ENCODE measurements at regions not wholly inside any gene's neighbourhood (a gene's known extent, or its start where the extent isn't known, plus 50 kb on each side); places are given as distances from the start of the nearest gene placed in this dataset.
A peak's percentile ranks its signal among the peaks of the same experiment; 100 is the strongest.

DNA sequence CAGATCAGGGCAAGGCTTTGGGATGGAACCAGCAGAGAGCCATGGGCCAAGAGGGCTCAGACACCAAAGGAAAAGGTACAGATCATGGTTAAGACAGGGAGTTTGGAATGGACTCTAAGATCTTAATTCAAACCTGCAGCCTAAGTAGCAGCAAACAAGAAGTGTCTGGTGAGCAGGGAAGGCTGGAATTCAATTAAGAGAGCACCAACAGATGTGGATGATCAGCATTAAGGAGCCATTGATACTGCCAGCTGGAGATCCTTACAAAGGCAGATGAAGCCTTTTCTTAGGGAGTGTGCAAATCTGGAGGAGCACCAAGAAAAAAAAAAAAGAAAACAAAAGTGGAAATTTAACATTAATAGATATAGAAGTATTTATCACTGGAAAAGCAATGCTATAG is 516.8 kb downstream of the RASEF start:
- no peak overlapping the region for H3K4me3 Mint-ChIP-seq
- Histone ChIP-seq H3K4me1 (peaks cover 14% of the 10 kb centered on the region), H2AFZ (replicated peaks) (no peak overlapping the region), H3K27ac (peak overlapping the region; percentile 29), H4K20me1 (ENCODE audit: low read depth) (no peaks in the 10 kb centered on the region), H3K79me2 (ENCODE audit: low read depth) (no peaks in the 10 kb centered on the region), H3K9me3 (ENCODE audit: low read depth) (no peaks in the 10 kb centered on the region), H3F3A (ENCODE audit: low read depth) (peaks cover 6% of the 10 kb centered on the region), H3K27me3 (no peaks in the 10 kb centered on the region), H3K36me3 (no peaks in the 10 kb centered on the region), H3K4me3 (no peak overlapping the region), H3K4me2 (peak overlapping the region; percentile 15), H3K9ac (no peak overlapping the region)
- no peaks in the 10 kb centered on the region for H3K36me3 Mint-ChIP-seq
- H3K27ac Mint-ChIP-seq: no peak overlapping the region
- TF ChIP-seq EZH2phosphoT487 (IDR thresholded peaks at IDR 0.05) (no peak), EZH2 (IDR thresholded peaks at IDR 0.05) (no peak)
- TF ChIP-seq, protein P1, sequence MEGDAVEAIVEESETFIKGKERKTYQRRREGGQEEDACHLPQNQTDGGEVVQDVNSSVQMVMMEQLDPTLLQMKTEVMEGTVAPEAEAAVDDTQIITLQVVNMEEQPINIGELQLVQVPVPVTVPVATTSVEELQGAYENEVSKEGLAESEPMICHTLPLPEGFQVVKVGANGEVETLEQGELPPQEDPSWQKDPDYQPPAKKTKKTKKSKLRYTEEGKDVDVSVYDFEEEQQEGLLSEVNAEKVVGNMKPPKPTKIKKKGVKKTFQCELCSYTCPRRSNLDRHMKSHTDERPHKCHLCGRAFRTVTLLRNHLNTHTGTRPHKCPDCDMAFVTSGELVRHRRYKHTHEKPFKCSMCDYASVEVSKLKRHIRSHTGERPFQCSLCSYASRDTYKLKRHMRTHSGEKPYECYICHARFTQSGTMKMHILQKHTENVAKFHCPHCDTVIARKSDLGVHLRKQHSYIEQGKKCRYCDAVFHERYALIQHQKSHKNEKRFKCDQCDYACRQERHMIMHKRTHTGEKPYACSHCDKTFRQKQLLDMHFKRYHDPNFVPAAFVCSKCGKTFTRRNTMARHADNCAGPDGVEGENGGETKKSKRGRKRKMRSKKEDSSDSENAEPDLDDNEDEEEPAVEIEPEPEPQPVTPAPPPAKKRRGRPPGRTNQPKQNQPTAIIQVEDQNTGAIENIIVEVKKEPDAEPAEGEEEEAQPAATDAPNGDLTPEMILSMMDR (IDR thresholded peaks at IDR 0.05): no peak
- DNase-seq (ENCODE audit: low spot score): peak; percentile 54
- H3K27me3 Mint-ChIP-seq (ENCODE audit: insufficient read depth, low read depth): no peaks in the 10 kb centered on the region
- peaks cover 3% of the 10 kb centered on the region for H3K9me3 Mint-ChIP-seq
- peaks cover 16% of the 10 kb centered on the region for H3K4me1 Mint-ChIP-seq

- H3K27ac ChIP-seq: no peak overlapping the region
- H4K20me1 ChIP-seq (ENCODE audit: low read depth): no peaks in the 10 kb centered on the region
- no peaks in the 10 kb centered on the region for H3K36me3 ChIP-seq
- H2AFZ ChIP-seq (replicated peaks): no peak overlapping the region
- H3K4me2 ChIP-seq: no peak overlapping the region
- no peaks in the 10 kb centered on the region for H3K79me2 ChIP-seq (ENCODE audit: low read depth)
- H3K9me3 Mint-ChIP-seq: peaks cover 3% of the 10 kb centered on the region
- H3K9ac ChIP-seq: no peak overlapping the region
- no peaks in the 10 kb centered on the region for H3K9me3 ChIP-seq (ENCODE audit: low read depth)
- H3K4me1 Mint-ChIP-seq: peaks cover 16% of the 10 kb centered on the region
- H3K27ac Mint-ChIP-seq: no peak overlapping the region
- peaks cover 14% of the 10 kb centered on the region for H3K4me1 ChIP-seq
- no peaks in the 10 kb centered on the region for H3K27me3 ChIP-seq
- peaks cover 6% of the 10 kb centered on the region for H3F3A ChIP-seq (ENCODE audit: low read depth)
- no peak overlapping the region for H3K4me3 ChIP-seq
- H3K27me3 Mint-ChIP-seq (ENCODE audit: insufficient read depth, low read depth): no peaks in the 10 kb centered on the region
- TF ChIP-seq EZH2phosphoT487 (IDR thresholded peaks at IDR 0.05): no peak
- TF ChIP-seq, protein P1 (IDR thresholded peaks at IDR 0.05): no peak
- no peak for TF ChIP-seq EZH2 (IDR thresholded peaks at IDR 0.05)
- no peak overlapping the region for H3K4me3 Mint-ChIP-seq
- H3K36me3 Mint-ChIP-seq: no peaks in the 10 kb centered on the region
- no peak for DNase-seq (ENCODE audit: low spot score)
Measured at GRCh38 chr9:82547995-82548394, 514.9 kb downstream of the RASEF start.

GRCh38 chr9:82549174-82549821 is 513.6 kb downstream of the RASEF start:
- H3K27ac Mint-ChIP-seq: no peak overlapping the region
- Histone ChIP-seq H2AFZ (replicated peaks) (no peak overlapping the region), H3K9ac (no peak overlapping the region), H3K4me2 (no peak overlapping the region), H3K27ac (no peak overlapping the region), H3K79me2 (ENCODE audit: low read depth) (no peaks in the 10 kb centered on the region), H3K27me3 (no peaks in the 10 kb centered on the region), H4K20me1 (ENCODE audit: low read depth) (no peaks in the 10 kb centered on the region), H3F3A (ENCODE audit: low read depth) (peaks cover 6% of the 10 kb centered on the region), H3K36me3 (no peaks in the 10 kb centered on the region), H3K4me1 (peaks cover 14% of the 10 kb centered on the region), H3K4me3 (no peak overlapping the region), H3K9me3 (ENCODE audit: low read depth) (no peaks in the 10 kb centered on the region)
- H3K27me3 Mint-ChIP-seq (ENCODE audit: insufficient read depth, low read depth): no peaks in the 10 kb centered on the region
- no peak for TF ChIP-seq EZH2phosphoT487 (IDR thresholded peaks at IDR 0.05)
- TF ChIP-seq, protein P1 (IDR thresholded peaks at IDR 0.05): peak; percentile 28
- no peaks in the 10 kb centered on the region for H3K36me3 Mint-ChIP-seq
- no peak for DNase-seq (ENCODE audit: low spot score)
- no peak overlapping the region for H3K4me3 Mint-ChIP-seq
- H3K4me1 Mint-ChIP-seq: peaks cover 21% of the 10 kb centered on the region
- peaks cover 3% of the 10 kb centered on the region for H3K9me3 Mint-ChIP-seq
